ENCODE measurements at regions not wholly inside any gene's neighbourhood (a gene's known extent, or its start where the extent isn't known, plus 50 kb on each side); places are given as distances from the start of the nearest gene placed in this dataset.

- DNase-seq, result no peak
These were observed 50.2 kb upstream of the AKR1E2 start for GRCh38 chr10:4775808-4776207.

DNA sequence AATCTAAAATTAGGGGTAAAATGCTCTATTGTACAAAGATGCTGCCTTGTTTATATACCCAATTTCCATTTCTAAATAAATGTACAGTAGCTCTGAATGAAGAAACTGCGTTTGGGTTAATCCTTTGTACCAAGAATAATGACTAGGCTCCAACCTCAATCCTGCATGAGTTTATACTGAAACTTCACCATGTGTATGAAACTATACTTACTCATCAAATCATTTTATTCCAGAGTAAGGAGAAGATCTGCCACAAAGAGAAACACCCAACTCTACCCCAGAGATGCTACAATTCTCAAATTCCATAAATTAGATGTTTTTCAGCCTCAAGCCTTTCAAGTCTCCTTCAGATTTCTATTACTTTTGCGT, 53.8 kb upstream of the AKR1E2 start:
- DNase-seq, result no peak

- no peak for DNase-seq
These were observed 54.3 kb upstream of the AKR1E2 start for GRCh38 chr10:4771554-4772201.

DNA sequence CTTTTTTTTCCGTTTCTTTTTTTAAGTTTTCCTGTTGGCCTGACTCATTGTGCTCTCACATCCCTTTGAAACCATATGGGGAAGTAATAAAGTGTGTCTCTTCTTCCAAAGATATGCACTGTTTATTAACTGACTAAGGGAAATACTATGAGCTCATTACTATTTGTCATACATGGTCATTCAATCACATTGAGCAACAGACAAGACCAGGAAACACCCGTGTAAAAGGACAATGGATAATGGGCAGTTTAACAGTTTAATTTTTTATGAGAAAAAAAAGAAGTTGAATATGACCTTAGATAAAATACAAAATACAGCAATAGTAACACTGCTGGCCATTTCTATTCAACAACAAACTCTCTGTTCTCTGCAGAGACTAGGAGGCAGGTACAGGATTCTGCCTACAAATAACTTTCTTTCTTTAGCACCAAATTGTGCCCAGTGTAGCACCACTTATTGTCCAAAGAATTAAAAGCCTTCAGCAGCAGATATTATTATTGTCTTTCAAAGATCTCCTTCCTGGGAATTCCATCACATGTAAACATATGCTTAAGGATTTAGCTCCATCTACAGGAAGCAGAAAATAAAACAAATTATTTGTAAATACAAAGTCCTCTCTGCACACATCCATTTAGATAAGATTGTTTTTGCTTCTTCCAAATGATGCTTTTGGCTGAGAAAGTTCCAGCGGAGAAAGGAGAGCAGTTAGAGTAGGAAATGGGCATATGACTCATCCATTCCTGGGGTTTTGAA, 55.0 kb upstream of the AKR1E2 start:
- DNase-seq, result no peak

DNA sequence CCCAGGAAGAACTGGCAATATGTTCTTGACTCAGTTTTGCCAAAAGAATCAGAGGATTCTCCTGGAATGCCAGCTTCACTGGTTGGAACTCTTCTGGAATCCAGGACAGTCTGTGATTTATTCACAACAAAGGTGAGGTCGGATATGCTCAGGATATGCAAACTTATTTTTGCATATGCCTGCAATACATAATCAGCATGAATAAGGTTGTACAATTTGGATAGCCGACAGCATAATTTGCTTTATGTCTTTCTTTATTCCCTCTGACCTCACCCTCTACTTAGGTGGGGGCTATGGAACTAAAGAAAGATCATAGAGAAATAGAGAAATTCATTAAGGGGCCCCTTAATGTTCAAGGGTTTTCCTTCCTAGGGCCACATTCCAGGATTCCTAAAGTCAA, 57.6 kb upstream of the AKR1E2 start:
- no peak for DNase-seq

- DNase-seq, result no peak
These were observed 58.8 kb upstream of the AKR1E2 start for GRCh38 chr10:4767033-4767814.

- no peak for DNase-seq
These were observed 59.6 kb upstream of the AKR1E2 start for GRCh38 chr10:4766454-4766853.

DNA sequence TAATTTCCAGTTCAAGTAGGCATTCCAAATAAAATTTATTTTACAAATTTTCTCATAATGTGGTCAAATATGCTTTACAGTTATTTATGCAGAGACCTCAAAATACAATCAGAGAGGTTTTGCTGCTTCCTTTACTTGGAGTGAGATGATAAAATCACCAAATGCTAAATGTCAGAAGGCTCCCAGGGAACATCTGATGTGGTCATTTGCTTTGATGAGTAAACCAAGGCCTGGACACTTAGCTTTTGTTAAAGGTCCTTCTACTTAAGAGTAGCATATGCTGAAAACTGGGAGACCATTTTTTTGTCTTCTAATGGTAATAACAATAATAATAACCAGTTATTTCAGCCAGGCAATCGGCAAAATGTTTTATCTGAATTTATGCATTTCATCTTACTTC, 60.6 kb upstream of the AKR1E2 start:
- no peak for DNase-seq

GRCh38 chr10:4763960-4764428, 62.0 kb upstream of the AKR1E2 start:
- peak in 1 of 2 experiments; percentile 12 for DNase-seq

- no peak for DNase-seq
These were observed 62.5 kb upstream of the AKR1E2 start for GRCh38 chr10:4763513-4763912.

DNA sequence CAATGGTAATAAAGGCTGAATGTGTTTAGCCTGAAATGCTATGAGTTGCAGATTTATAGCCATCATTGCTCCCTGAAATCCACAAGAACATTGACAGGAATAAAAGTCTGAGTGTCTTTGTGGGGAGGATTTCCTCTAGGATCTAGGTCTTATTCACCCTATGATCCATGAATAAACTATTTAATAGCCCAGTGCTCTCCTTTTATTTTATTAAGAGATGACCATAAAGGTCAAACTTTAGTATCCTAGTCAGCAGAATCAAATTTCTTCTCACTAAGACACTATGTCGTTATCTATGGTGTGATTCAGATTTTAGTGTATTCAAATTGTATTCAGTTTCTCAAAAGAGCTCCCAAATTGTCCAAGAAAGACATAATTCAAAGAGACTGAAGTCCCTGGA, 67.8 kb upstream of the AKR1E2 start:
- no peak for DNase-seq

DNA sequence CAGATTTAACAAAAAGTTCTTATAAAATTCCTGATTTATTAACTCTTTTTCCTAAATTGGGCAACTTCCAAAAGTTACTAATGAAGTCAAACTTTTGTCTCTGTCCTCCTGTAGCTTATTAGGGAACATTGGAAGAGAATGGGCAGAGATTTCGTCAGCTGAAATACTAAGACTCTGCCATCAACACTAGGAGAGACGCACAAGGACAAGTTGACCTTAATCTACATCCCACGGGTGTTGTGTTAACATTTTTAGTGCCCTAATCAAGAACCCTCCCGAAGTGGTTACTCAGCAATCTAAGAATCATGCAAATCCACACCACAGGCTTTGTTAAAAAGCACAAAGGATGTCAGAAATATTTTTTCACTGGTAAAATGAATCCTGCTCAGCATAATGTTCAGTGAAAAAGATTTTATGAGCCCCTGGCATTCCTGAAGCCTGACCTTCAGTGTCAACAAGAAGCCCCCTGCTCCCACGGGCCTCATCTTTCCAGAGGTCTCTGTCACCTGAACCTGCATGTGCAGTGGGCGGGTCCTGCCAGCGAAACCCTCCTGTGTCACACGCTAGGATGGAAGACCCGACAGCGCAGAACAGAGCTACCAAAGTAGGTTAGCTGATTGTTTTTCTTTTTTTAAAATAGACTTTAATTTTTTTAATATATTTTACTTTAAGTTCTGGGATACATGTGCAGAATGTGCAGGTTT, 70.6 kb upstream of the AKR1E2 start:
- DNase-seq, result no peak

DNA sequence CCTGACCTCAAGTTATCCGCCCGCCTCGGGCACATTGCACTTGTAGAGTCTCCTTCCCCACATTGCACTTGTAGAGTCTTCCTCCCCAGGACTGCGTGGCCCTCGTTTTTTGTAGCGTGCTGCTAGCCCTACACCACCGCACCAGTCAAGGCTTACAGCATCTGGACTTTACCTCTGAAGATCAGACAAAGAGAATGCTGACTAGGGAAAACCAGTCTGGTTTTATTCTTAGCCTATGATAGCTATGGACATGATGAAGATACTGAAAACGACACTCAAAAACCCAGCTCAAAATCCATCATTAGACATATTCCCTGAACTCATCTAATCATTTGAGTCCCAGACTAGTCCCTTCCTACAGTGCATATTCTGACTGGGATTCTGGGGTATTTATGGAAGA, 71.9 kb upstream of the AKR1E2 start:
- DNase-seq, result no peak

- DNase-seq, result no peak
These were observed 74.8 kb upstream of the AKR1E2 start for GRCh38 chr10:4751211-4751610.

GRCh38 chr10:4749271-4749574, 76.8 kb upstream of the AKR1E2 start:
- DNase-seq, result no peak

GRCh38 chr10:4748491-4749270, 77.3 kb upstream of the AKR1E2 start:
- DNase-seq, result no peak

DNA sequence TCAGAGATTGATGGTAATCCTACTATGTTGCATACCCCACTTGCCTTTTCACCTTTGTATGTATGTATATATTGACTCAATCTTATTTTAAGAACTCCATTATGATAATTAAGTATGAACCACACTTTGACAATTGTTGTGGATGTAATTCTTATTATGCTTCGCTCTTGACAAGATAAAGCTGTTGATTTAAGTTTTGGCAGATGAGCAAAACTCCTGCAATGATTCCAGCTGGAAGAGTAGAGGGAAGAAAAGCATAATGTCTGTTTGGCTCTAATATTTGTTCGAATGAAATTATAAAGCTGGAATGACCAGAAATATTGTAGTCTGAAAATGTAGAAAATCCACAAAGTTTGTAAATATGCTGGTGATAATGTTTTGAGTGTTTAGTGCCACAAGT, 83.8 kb upstream of the AKR1E2 start:
- no peak for DNase-seq

GRCh38 chr10:4740471-4740870, 85.5 kb upstream of the AKR1E2 start:
- DNase-seq, result no peak

- no peak for DNase-seq
These were observed 89.4 kb upstream of the AKR1E2 start for GRCh38 chr10:4736608-4737007.

GRCh38 chr10:4736183-4736582, 89.8 kb upstream of the AKR1E2 start:
- no peak for DNase-seq

- DNase-seq, result no peak
These were observed 92.2 kb upstream of the AKR1E2 start for GRCh38 chr10:4733843-4734224.

DNA sequence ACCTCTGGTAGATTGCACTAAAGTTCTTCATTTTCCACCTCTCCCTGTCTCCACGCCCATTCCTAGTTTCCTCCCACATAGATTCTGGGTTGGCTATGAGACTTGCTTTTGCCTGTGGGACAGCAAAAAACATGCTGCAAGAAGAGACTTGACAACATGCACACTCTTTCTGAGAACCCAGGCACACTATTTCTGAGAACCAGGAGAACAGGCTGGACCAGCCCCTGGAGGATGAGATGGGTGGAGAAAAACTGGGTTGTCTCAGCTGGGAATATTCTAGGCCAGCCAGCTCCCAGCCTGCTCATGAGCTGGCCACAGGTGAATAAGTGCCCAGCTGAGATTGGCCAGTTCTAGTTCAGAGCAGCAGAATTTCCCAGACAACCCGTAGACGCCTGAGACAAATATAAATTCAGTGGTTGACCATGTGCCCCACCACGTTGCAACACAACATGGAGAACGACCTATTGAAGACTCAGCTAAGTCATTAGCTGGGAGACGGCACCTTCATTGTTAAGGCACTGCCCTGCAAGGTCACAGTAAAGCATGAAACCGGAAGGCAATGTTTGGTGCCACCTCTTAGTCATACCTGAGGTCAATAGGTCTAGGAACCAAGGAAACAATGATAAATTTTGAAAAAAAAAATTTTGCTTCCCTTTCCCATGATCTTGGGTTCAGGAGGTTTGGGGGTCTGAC, 92.7 kb upstream of the AKR1E2 start:
- no peak for DNase-seq

Measured in activated CD4-positive, alpha-beta T cell treated with anti-CD3 and anti-CD28 coated beads, Interleukin-2, amount 50 U/mL, for 48 hours (primary cell).